ENCODE measurements at regions not wholly inside any gene's neighbourhood (a gene's known extent, or its start where the extent isn't known, plus 50 kb on each side); places are given as distances from the start of the nearest gene placed in this dataset.

GRCh38 chr4:183834252-183834651 lies 70.9 kb upstream of the STOX2 start:
- no peak for TF ChIP-seq SREBF2 (IDR thresholded peaks at IDR 0.05)
- no peak for TF ChIP-seq HOXA7 (CRISPR knock-in tag; IDR thresholded peaks at IDR 0.05)
- TF ChIP-seq, protein P1, sequence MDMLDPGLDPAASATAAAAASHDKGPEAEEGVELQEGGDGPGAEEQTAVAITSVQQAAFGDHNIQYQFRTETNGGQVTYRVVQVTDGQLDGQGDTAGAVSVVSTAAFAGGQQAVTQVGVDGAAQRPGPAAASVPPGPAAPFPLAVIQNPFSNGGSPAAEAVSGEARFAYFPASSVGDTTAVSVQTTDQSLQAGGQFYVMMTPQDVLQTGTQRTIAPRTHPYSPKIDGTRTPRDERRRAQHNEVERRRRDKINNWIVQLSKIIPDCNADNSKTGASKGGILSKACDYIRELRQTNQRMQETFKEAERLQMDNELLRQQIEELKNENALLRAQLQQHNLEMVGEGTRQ (IDR thresholded peaks at IDR 0.05), result no peak
- no peak for TF ChIP-seq CBX8 (IDR thresholded peaks at IDR 0.05)
- no peak for TF ChIP-seq TFCP2L1 (CRISPR knock-in tag; IDR thresholded peaks at IDR 0.05)
- no peak for TF ChIP-seq KDM1A (IDR thresholded peaks at IDR 0.05; ENCODE audit: low read depth)
- TF ChIP-seq, protein P2, sequence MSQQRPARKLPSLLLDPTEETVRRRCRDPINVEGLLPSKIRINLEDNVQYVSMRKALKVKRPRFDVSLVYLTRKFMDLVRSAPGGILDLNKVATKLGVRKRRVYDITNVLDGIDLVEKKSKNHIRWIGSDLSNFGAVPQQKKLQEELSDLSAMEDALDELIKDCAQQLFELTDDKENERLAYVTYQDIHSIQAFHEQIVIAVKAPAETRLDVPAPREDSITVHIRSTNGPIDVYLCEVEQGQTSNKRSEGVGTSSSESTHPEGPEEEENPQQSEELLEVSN (IDR thresholded peaks at IDR 0.05; ENCODE audit: borderline replicate concordance, low read depth), result no peak
- no peak for TF ChIP-seq ZFP36 (IDR thresholded peaks at IDR 0.05; ENCODE audit: borderline replicate concordance, partially characterized antibody)
- TF ChIP-seq BHLHE40 (IDR thresholded peaks at IDR 0.05; ENCODE audit: low read depth, low read length), result no peak
- TF ChIP-seq RFX5 (IDR thresholded peaks at IDR 0.05), result no peak
- TF ChIP-seq SMC3 (IDR thresholded peaks at IDR 0.05), result no peak
- no peak for TF ChIP-seq FOXS1 (CRISPR knock-in tag; IDR thresholded peaks at IDR 0.05)
- no peak for TF ChIP-seq BCL3 (IDR thresholded peaks at IDR 0.05)
- TF ChIP-seq FOSL2 (IDR thresholded peaks at IDR 0.05), result no peak
- no peak for TF ChIP-seq FOSL2 (CRISPR knock-in tag; IDR thresholded peaks at IDR 0.05)
- no peak for TF ChIP-seq ESRRA (IDR thresholded peaks at IDR 0.05; ENCODE audit: borderline replicate concordance, low read length)
- TF ChIP-seq EHF (CRISPR knock-in tag; IDR thresholded peaks at IDR 0.05), result no peak
- TF ChIP-seq NPAS2 (CRISPR knock-in tag; IDR thresholded peaks at IDR 0.05; ENCODE audit: borderline replicate concordance), result no peak
- no peak for TF ChIP-seq JUN (IDR thresholded peaks at IDR 0.05)
- no peak for TF ChIP-seq RNF2 (IDR thresholded peaks at IDR 0.05; ENCODE audit: borderline replicate concordance, low read depth)
- no peak for TF ChIP-seq PHF8 (IDR thresholded peaks at IDR 0.05; ENCODE audit: borderline replicate concordance, low read depth)
- no peak for FAIRE-seq
- CTCF ChIA-PET, result no interaction called here
- Histone ChIP-seq H3K4me3 (no peak overlapping the region), H3K4me2 (no peak overlapping the region), H3K9me3 (no peaks in the 10 kb centered on the region), H3K4me1 (no peaks in the 10 kb centered on the region), H3K27ac (no peak overlapping the region)
- POLR2A ChIA-PET, result no interaction called here
- 62% methylated on average over 9 of the region's 9 CpGs for whole genome bisulfite sequencing (ENCODE audit: missing lambda C conversion rate)
- DNase-seq (ENCODE audit: low read depth in 1 of 2, low spot score in 1 of 2), result no peak
- ATAC-seq, result no peak

DNA sequence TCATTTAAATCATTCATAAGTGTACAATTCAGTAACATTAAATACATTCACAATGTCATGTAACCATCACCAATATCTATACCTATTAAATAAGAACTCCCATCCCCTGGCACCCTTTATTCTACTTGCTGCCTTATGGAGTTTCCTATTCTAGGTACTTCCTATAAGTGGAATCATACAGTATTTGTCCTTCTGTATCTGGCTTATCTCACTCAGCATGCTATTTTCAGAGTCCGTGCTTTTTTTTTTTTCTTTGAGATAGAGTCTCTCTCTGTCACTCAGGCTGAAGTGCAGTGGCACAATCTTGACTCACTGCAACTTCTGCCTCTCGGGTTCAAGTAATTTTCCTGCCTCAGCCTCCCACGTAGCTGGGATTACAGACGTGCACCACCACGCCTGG lies 67.9 kb upstream of the STOX2 start:
- Histone ChIP-seq H3K4me2 (no peak overlapping the region), H3K27ac (no peak overlapping the region), H3K4me3 (no peak overlapping the region), H3K9me3 (no peaks in the 10 kb centered on the region), H3K4me1 (no peaks in the 10 kb centered on the region)
- DNase-seq (ENCODE audit: low read depth in 1 of 2, low spot score in 1 of 2) (no peak), ATAC-seq (no peak), FAIRE-seq (no peak)
- CTCF ChIA-PET, result interaction anchor here (0.6 kb wide), 1 partner anchor 272 kb away, joined by 3 read pairs; no protein-coding TSS in a partner anchor
- 60% methylated on average over 5 of the region's 5 CpGs for WGBS (ENCODE audit: missing lambda C conversion rate)
- POLR2A ChIA-PET, result no interaction called here
- TF ChIP-seq CHD4 (IDR thresholded peaks at IDR 0.05; ENCODE audit: borderline replicate concordance) (no peak), KDM1A (IDR thresholded peaks at IDR 0.05; ENCODE audit: low read depth) (no peak), MYC (IDR thresholded peaks at IDR 0.05; ENCODE audit: borderline replicate concordance, low read length) (no peak), RCOR1 (IDR thresholded peaks at IDR 0.05; ENCODE audit: low read depth, low read length) (no peak), HES2 (IDR thresholded peaks at IDR 0.05) (no peak), RARB (CRISPR knock-in tag; IDR thresholded peaks at IDR 0.05) (no peak), RFX5 (IDR thresholded peaks at IDR 0.05) (no peak), FOXS1 (CRISPR knock-in tag; IDR thresholded peaks at IDR 0.05) (no peak), TP53 (CRISPR knock-in tag; IDR thresholded peaks at IDR 0.05) (no peak), POLR2AphosphoS2 (conservative IDR thresholded peaks at IDR 0.05; ENCODE audit: low read length) (no peak), CEBPB (IDR thresholded peaks at IDR 0.05) (no peak), MAZ (IDR thresholded peaks at IDR 0.05; ENCODE audit: borderline replicate concordance, low read depth, low read length) (no peak), FOSL2 (IDR thresholded peaks at IDR 0.05) (no peak), FOSL2 (CRISPR knock-in tag; IDR thresholded peaks at IDR 0.05) (no peak), POLR2A (IDR thresholded peaks at IDR 0.05; ENCODE audit: low read length) (no peak), TFCP2L1 (CRISPR knock-in tag; IDR thresholded peaks at IDR 0.05) (no peak), FOSB (CRISPR knock-in tag; IDR thresholded peaks at IDR 0.05) (no peak), NPAS2 (CRISPR knock-in tag; IDR thresholded peaks at IDR 0.05; ENCODE audit: borderline replicate concordance) (no peak)
- TF ChIP-seq, protein P3, sequence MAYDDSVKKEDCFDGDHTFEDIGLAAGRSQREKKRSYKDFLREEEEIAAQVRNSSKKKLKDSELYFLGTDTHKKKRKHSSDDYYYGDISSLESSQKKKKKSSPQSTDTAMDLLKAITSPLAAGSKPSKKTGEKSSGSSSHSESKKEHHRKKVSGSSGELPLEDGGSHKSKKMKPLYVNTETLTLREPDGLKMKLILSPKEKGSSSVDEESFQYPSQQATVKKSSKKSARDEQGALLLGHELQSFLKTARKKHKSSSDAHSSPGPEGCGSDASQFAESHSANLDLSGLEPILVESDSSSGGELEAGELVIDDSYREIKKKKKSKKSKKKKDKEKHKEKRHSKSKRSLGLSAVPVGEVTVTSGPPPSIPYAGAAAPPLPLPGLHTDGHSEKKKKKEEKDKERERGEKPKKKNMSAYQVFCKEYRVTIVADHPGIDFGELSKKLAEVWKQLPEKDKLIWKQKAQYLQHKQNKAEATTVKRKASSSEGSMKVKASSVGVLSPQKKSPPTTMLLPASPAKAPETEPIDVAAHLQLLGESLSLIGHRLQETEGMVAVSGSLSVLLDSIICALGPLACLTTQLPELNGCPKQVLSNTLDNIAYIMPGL (CRISPR knock-in tag; IDR thresholded peaks at IDR 0.05; ENCODE audit: borderline replicate concordance), result no peak
- TF ChIP-seq, protein P4, sequence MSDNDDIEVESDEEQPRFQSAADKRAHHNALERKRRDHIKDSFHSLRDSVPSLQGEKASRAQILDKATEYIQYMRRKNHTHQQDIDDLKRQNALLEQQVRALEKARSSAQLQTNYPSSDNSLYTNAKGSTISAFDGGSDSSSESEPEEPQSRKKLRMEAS (IDR thresholded peaks at IDR 0.05), result no peak
- TF ChIP-seq, protein P5, sequence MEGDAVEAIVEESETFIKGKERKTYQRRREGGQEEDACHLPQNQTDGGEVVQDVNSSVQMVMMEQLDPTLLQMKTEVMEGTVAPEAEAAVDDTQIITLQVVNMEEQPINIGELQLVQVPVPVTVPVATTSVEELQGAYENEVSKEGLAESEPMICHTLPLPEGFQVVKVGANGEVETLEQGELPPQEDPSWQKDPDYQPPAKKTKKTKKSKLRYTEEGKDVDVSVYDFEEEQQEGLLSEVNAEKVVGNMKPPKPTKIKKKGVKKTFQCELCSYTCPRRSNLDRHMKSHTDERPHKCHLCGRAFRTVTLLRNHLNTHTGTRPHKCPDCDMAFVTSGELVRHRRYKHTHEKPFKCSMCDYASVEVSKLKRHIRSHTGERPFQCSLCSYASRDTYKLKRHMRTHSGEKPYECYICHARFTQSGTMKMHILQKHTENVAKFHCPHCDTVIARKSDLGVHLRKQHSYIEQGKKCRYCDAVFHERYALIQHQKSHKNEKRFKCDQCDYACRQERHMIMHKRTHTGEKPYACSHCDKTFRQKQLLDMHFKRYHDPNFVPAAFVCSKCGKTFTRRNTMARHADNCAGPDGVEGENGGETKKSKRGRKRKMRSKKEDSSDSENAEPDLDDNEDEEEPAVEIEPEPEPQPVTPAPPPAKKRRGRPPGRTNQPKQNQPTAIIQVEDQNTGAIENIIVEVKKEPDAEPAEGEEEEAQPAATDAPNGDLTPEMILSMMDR (IDR thresholded peaks at IDR 0.05), result no peak
